Right cardiac atrium (tissue), 5 donors: ENCODE measurements at regions not wholly inside any gene's neighbourhood (a gene's known extent, or its start where the extent isn't known, plus 50 kb on each side); places are given as distances from the start of the nearest gene placed in this dataset.

Experiments
- ATAC-seq, 2 donors: fragments of 200-7000 bp; cut with Tn5 transposase; one replicate each; pipeline versions ENCODE4 v1.8.0 to v1.9.1; 2020; ENCODE audit warnings: moderate library complexity in 2 of 2, mild to moderate bottlenecking in 1 of 2
- DNase-seq, 3 donors: peaks; one replicate each; pipeline ENCODE4 v3.0.0-alpha.2; 2020
- H3K27ac ChIP-seq: one replicate; pipeline ENCODE4 v1.5.1; 2013; ENCODE audit warnings: mild to moderate bottlenecking, low read length, control low read depth, moderate library complexity
- H3K27me3 ChIP-seq: one replicate; pipeline ENCODE4 v1.6.1; 2013; ENCODE audit not compliant: control insufficient read depth, insufficient read depth
- H3K4me1 ChIP-seq: one replicate; pipeline ENCODE4 v1.6.1; 2013; ENCODE audit warnings: low read length; ENCODE audit not compliant: control insufficient read depth, insufficient read depth
- H3K4me3 ChIP-seq: one replicate; pipeline ENCODE4 v1.5.1; 2013; ENCODE audit warnings: low read length, control low read depth
- H3K9me3 ChIP-seq: one replicate; pipeline ENCODE4 v1.6.1; 2013; ENCODE audit warnings: low read length; ENCODE audit not compliant: control insufficient read depth
- WGBS: extraction: QIAGEN DNeasy Blood & Tissue Kit; methylation state at CpG from one replicate; pipeline ENCODE4 v1.1.7; 2013; 5-methylcytosine and 5-hydroxymethylcytosine counted together
- intact Hi-C, 4 donors: fragments of 100-400 bp; cut with DNase I; formaldehyde crosslinking; loops; one replicate each; pipeline versions ENCODE4 v1.11.0 to v1.14.0; 2022 to 2023
- donor health status: healthy with polysubstance abuse.
- donor health status: DM: no; HTN: yes; CAD: no.
- donor health status: DM: no; HTN: no; CAD: no.
- donor health status: DM: no; HTN: yes; CAD: no; lungs with severe emphysema.
- donor health status: DM: yes; HTN: yes; CAD: no.

GRCh38 chr3:187946163-187946691, 201.0 kb upstream of the BCL6 start:
- intact Hi-C loops = loop anchor here in 1 of 4 donors (5.0 kb wide), 1 partner anchor 199 kb away; the partner anchor contains the start of gene BCL6

GRCh38 chr3:187946981-187947380, 201.7 kb upstream of the BCL6 start:
- DNase-seq (no peak), ATAC-seq (peak; percentile 33 to 34)
- Histone ChIP-seq H3K4me1 (no peaks in the 10 kb centered on the region), H3K27ac (peak overlapping the region; percentile 86), H3K27me3 (no peaks in the 10 kb centered on the region), H3K4me3 (no peak overlapping the region), H3K9me3 (no peaks in the 10 kb centered on the region)
- 25% methylated on average over 6 of the region's 6 CpGs for WGBS
- intact Hi-C loops = loop anchor here in 1 of 4 donors (5.0 kb wide), 1 partner anchor 200 kb away; the partner anchor contains the start of gene BCL6

More at GRCh38 chr3:187946163-187946691, 201.0 kb upstream of the BCL6 start:
- no peak for DNase-seq
- Histone ChIP-seq H3K27me3 (no peaks in the 10 kb centered on the region), H3K27ac (peak overlapping the region; percentile 86), H3K4me3 (no peak overlapping the region), H3K4me1 (no peaks in the 10 kb centered on the region), H3K9me3 (no peaks in the 10 kb centered on the region)
- peak; percentile 30 to 54 for ATAC-seq
- WGBS = 37% methylated on average over 4 of the region's 4 CpGs

- peak overlapping the region; percentile 90 for H3K27ac ChIP-seq
- no peak for DNase-seq
Observed at GRCh38 chr3:187947927-187948682, 202.8 kb upstream of the BCL6 start.

GRCh38 chr3:187949093-187949820, 204.0 kb upstream of the BCL6 start:
- no peaks in the 10 kb centered on the region for H3K27me3 ChIP-seq
- 72% methylated on average over 4 of the region's 4 CpGs for WGBS
- intact Hi-C loops = loop anchor here in 1 of 4 donors (5.0 kb wide), 1 partner anchor 202 kb away; the partner anchor contains the start of gene BCL6
- no peak overlapping the region for H3K4me3 ChIP-seq
- ATAC-seq = no peak
- DNase-seq = no peak
- H3K27ac ChIP-seq = peak overlapping the region; percentile 90
- H3K4me1 ChIP-seq = no peaks in the 10 kb centered on the region
- no peaks in the 10 kb centered on the region for H3K9me3 ChIP-seq

More at GRCh38 chr3:187947927-187948682, 202.8 kb upstream of the BCL6 start:
- intact Hi-C loops = loop anchor here in 1 of 4 donors (5.0 kb wide), 1 partner anchor 201 kb away; the partner anchor contains the start of gene BCL6
- Histone ChIP-seq H3K4me3 (no peak overlapping the region), H3K27me3 (no peaks in the 10 kb centered on the region), H3K4me1 (no peaks in the 10 kb centered on the region), H3K9me3 (no peaks in the 10 kb centered on the region)
- 61% methylated on average over 5 of the region's 5 CpGs for WGBS
- ATAC-seq = peak; percentile 85

- no peak overlapping the region for H3K4me3 ChIP-seq
- ATAC-seq (no peak), DNase-seq (no peak)
- H3K9me3 ChIP-seq = no peaks in the 10 kb centered on the region
- 68% methylated on average over 4 of the region's 4 CpGs for WGBS
- H3K27ac ChIP-seq = no peak overlapping the region
- intact Hi-C loops = loop anchor here in 1 of 4 donors (10.0 kb wide), 1 partner anchor 1004 kb away; no protein-coding TSS in a partner anchor
- peaks cover 7% of the 10 kb centered on the region for H3K4me1 ChIP-seq
- H3K27me3 ChIP-seq = no peaks in the 10 kb centered on the region
Observed at GRCh38 chr3:187950671-187951070, 203.3 kb upstream of the LPP start.

GRCh38 chr3:187951452-187952190, 202.3 kb upstream of the LPP start:
- intact Hi-C loops = loop anchor here in 1 of 4 donors (10.0 kb wide), 1 partner anchor 1003 kb away; no protein-coding TSS in a partner anchor
- no peaks in the 10 kb centered on the region for H3K27me3 ChIP-seq
- no peak overlapping the region for H3K27ac ChIP-seq
- 22% methylated on average over 1 of the region's 1 CpG for WGBS
- no peaks in the 10 kb centered on the region for H3K9me3 ChIP-seq
- H3K4me3 ChIP-seq = no peak overlapping the region
- no peak for DNase-seq
- ATAC-seq = no peak
- H3K4me1 ChIP-seq = peaks cover 7% of the 10 kb centered on the region

- Histone ChIP-seq H3K4me1 (peaks cover 7% of the 10 kb centered on the region), H3K9me3 (no peaks in the 10 kb centered on the region), H3K27ac (no peak overlapping the region), H3K4me3 (no peak overlapping the region), H3K27me3 (no peaks in the 10 kb centered on the region)
- intact Hi-C loops = loop anchor here in 1 of 4 donors (10.0 kb wide), 1 partner anchor 1002 kb away; no protein-coding TSS in a partner anchor
- DNase-seq (no peak), ATAC-seq (no peak)
- 90% methylated on average over 4 of the region's 4 CpGs for WGBS
Observed at GRCh38 chr3:187952849-187953248, 201.1 kb upstream of the LPP start.

GRCh38 chr3:187954516-187954872, 199.5 kb upstream of the LPP start:
- H3K4me1 ChIP-seq = peaks cover 7% of the 10 kb centered on the region
- no peak overlapping the region for H3K4me3 ChIP-seq
- no peaks in the 10 kb centered on the region for H3K27me3 ChIP-seq
- ATAC-seq (no peak), DNase-seq (no peak)
- 86% methylated on average over 2 of the region's 2 CpGs for WGBS
- intact Hi-C loops = loop anchor here in 1 of 4 donors (10.0 kb wide), 1 partner anchor 1000 kb away; no protein-coding TSS in a partner anchor
- H3K9me3 ChIP-seq = no peaks in the 10 kb centered on the region
- H3K27ac ChIP-seq = peak overlapping the region; percentile 15

- intact Hi-C loops = loop anchor here in 1 of 4 donors (10.0 kb wide), 1 partner anchor 1000 kb away; no protein-coding TSS in a partner anchor
- H3K27ac ChIP-seq = peak overlapping the region; percentile 42
- no peaks in the 10 kb centered on the region for H3K27me3 ChIP-seq
- H3K9me3 ChIP-seq = no peaks in the 10 kb centered on the region
- H3K4me1 ChIP-seq = peaks cover 7% of the 10 kb centered on the region
- H3K4me3 ChIP-seq = no peak overlapping the region
- peak; percentile 74 to 81 for ATAC-seq
- DNase-seq = peak; percentile 41 to 68 (median 65)
- WGBS = 54% methylated on average over 4 of the region's 4 CpGs
Observed at GRCh38 chr3:187954873-187955586, 198.9 kb upstream of the LPP start.

GRCh38 chr3:187955587-187955952, 198.4 kb upstream of the LPP start:
- Histone ChIP-seq H3K27ac (peak overlapping the region; percentile 15), H3K9me3 (no peaks in the 10 kb centered on the region), H3K27me3 (no peaks in the 10 kb centered on the region), H3K4me3 (no peak overlapping the region), H3K4me1 (peaks cover 7% of the 10 kb centered on the region)
- peak in 1 of 2 donors; percentile 32 for ATAC-seq
- intact Hi-C loops = loop anchor here in 1 of 4 donors (10.0 kb wide), 1 partner anchor 999 kb away; no protein-coding TSS in a partner anchor
- no peak for DNase-seq
